Uterus (tissue), 2 donors: ENCODE measurements at regions not wholly inside any gene's neighbourhood (a gene's known extent, or its start where the extent isn't known, plus 50 kb on each side); places are given as distances from the start of the nearest gene placed in this dataset.

Experiments
- POLR2A ChIP-seq, 2 donors: fragments of 450-650 bp; IDR thresholded peaks; one replicate each; pipeline ENCODE4 v1.6.1; 2016; ENCODE audit warnings: antibody characterized with exemption in 2 of 2, mild to moderate bottlenecking in 1 of 2, moderate library complexity in 1 of 2
- TF ChIP-seq, protein P1 (sequence below), 4 experiments: fragments of 200-600 bp in 2 of 4; fragments of 450-650 bp in 2 of 4; sonication (generic) in 2 of 4; IDR thresholded peaks; one replicate each; pipeline ENCODE4 v1.5.1; 2016 to 2019; ENCODE audit warnings: antibody characterized with exemption in 4 of 4, mild to moderate bottlenecking in 2 of 4, moderate library complexity in 1 of 4

DNA sequence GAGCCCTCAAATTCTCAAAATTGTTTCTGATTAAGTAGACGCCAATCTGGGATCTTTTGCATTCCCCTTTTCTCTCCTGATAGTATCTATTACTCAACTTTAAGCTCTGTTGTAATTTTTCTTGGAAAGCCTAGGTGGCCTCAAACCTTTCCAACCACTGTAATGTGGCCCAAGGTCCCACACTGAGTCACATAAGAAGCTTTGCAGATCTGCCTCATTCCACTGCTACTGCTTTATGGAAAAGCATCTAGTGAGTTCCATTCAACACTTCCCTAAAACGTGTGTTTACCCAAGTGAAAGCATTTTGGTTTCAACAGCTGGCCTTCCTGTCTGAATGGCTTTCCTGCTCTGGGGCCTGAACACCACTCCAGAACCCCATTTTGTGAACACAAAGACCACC is 493.6 kb upstream of the SPHKAP start:
- TF ChIP-seq, protein P1, sequence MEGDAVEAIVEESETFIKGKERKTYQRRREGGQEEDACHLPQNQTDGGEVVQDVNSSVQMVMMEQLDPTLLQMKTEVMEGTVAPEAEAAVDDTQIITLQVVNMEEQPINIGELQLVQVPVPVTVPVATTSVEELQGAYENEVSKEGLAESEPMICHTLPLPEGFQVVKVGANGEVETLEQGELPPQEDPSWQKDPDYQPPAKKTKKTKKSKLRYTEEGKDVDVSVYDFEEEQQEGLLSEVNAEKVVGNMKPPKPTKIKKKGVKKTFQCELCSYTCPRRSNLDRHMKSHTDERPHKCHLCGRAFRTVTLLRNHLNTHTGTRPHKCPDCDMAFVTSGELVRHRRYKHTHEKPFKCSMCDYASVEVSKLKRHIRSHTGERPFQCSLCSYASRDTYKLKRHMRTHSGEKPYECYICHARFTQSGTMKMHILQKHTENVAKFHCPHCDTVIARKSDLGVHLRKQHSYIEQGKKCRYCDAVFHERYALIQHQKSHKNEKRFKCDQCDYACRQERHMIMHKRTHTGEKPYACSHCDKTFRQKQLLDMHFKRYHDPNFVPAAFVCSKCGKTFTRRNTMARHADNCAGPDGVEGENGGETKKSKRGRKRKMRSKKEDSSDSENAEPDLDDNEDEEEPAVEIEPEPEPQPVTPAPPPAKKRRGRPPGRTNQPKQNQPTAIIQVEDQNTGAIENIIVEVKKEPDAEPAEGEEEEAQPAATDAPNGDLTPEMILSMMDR (IDR thresholded peaks at IDR 0.05) = no peak
- TF ChIP-seq POLR2A (IDR thresholded peaks at IDR 0.05) = no peak
